ENCODE measurements at regions not wholly inside any gene's neighbourhood (a gene's known extent, or its start where the extent isn't known, plus 50 kb on each side); places are given as distances from the start of the nearest gene placed in this dataset.

- TF ChIP-seq EGR1 (IDR thresholded peaks at IDR 0.05) (no peak), FOXM1 (IDR thresholded peaks at IDR 0.05; ENCODE audit: borderline replicate concordance, low read depth) (no peak), EP300 (IDR thresholded peaks at IDR 0.05; ENCODE audit: borderline replicate concordance) (no peak), TAF1 (IDR thresholded peaks at IDR 0.05; ENCODE audit: low read depth) (no peak), TCF12 (IDR thresholded peaks at IDR 0.05; ENCODE audit: low read depth) (no peak), YY1 (IDR thresholded peaks at IDR 0.05; ENCODE audit: low read depth) (no peak), MAX (IDR thresholded peaks at IDR 0.05) (no peak), RAD21 (IDR thresholded peaks at IDR 0.05; ENCODE audit: low read depth) (no peak), CEBPB (IDR thresholded peaks at IDR 0.05) (no peak), CREB1 (IDR thresholded peaks at IDR 0.05; ENCODE audit: low read depth) (no peak), ZBTB7A (IDR thresholded peaks at IDR 0.05; ENCODE audit: low read depth) (no peak), NFIC (IDR thresholded peaks at IDR 0.05) (no peak), TEAD4 (IDR thresholded peaks at IDR 0.05) (no peak)
- TF ChIP-seq, protein P1, sequence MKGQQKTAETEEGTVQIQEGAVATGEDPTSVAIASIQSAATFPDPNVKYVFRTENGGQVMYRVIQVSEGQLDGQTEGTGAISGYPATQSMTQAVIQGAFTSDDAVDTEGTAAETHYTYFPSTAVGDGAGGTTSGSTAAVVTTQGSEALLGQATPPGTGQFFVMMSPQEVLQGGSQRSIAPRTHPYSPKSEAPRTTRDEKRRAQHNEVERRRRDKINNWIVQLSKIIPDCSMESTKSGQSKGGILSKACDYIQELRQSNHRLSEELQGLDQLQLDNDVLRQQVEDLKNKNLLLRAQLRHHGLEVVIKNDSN (IDR thresholded peaks at IDR 0.05): no peak
- TF ChIP-seq, protein P2, sequence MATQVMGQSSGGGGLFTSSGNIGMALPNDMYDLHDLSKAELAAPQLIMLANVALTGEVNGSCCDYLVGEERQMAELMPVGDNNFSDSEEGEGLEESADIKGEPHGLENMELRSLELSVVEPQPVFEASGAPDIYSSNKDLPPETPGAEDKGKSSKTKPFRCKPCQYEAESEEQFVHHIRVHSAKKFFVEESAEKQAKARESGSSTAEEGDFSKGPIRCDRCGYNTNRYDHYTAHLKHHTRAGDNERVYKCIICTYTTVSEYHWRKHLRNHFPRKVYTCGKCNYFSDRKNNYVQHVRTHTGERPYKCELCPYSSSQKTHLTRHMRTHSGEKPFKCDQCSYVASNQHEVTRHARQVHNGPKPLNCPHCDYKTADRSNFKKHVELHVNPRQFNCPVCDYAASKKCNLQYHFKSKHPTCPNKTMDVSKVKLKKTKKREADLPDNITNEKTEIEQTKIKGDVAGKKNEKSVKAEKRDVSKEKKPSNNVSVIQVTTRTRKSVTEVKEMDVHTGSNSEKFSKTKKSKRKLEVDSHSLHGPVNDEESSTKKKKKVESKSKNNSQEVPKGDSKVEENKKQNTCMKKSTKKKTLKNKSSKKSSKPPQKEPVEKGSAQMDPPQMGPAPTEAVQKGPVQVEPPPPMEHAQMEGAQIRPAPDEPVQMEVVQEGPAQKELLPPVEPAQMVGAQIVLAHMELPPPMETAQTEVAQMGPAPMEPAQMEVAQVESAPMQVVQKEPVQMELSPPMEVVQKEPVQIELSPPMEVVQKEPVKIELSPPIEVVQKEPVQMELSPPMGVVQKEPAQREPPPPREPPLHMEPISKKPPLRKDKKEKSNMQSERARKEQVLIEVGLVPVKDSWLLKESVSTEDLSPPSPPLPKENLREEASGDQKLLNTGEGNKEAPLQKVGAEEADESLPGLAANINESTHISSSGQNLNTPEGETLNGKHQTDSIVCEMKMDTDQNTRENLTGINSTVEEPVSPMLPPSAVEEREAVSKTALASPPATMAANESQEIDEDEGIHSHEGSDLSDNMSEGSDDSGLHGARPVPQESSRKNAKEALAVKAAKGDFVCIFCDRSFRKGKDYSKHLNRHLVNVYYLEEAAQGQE (IDR thresholded peaks at IDR 0.05; ENCODE audit: low read depth): no peak
Measured at GRCh38 chr12:127803545-127803944, 463.4 kb upstream of the TMEM132C start.

DNA sequence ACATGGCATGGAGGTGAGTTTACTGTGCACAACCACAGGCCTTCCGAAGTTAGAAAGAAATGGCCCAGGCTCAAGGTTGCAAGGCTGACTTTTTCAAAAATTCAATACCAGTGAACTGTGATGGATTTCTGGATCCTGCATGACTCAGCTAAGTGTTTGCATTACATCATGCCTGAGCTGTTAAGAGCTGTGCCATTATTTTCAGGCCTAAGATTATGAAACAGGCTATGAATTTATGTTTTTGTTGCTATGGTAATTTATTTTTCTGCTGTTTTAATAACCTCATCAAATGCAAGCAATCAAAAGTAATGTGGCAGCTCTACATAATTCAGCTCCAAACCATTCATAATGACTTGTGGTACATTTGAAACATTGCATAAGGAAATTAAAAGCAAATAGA lies 457.7 kb upstream of the TMEM132C start:
- TF ChIP-seq ZBTB7A (IDR thresholded peaks at IDR 0.05; ENCODE audit: low read depth) (no peak), EGR1 (IDR thresholded peaks at IDR 0.05) (no peak), EP300 (IDR thresholded peaks at IDR 0.05; ENCODE audit: borderline replicate concordance) (no peak), RAD21 (IDR thresholded peaks at IDR 0.05; ENCODE audit: low read depth) (no peak), CEBPB (IDR thresholded peaks at IDR 0.05) (no peak), TEAD4 (IDR thresholded peaks at IDR 0.05) (no peak), MAX (IDR thresholded peaks at IDR 0.05) (no peak), CREB1 (IDR thresholded peaks at IDR 0.05; ENCODE audit: low read depth) (no peak), NFIC (IDR thresholded peaks at IDR 0.05) (no peak), FOXM1 (IDR thresholded peaks at IDR 0.05; ENCODE audit: borderline replicate concordance, low read depth) (no peak), TAF1 (IDR thresholded peaks at IDR 0.05; ENCODE audit: low read depth) (no peak), TCF12 (IDR thresholded peaks at IDR 0.05; ENCODE audit: low read depth) (no peak), YY1 (IDR thresholded peaks at IDR 0.05; ENCODE audit: low read depth) (no peak)
- TF ChIP-seq, protein P2 (IDR thresholded peaks at IDR 0.05; ENCODE audit: low read depth): no peak
- TF ChIP-seq, protein P1 (IDR thresholded peaks at IDR 0.05): no peak

DNA sequence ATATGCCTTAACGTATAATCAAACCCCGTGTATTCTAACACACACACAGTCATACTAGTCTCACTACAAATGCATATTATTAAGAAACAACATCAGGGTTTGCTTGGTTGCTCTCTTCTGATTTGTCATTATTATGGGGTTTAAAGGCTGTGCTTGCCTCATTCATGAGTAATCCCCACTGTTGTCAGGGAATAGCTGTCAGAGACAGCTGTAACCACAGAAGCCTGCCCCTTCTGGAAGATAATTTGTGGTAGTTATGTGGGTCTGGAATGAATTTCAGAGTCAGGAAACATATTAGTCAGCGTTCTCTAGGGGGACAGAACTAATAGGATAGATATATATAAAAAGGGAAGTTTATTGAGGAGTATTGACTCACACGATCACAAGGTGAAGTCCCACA lies 456.9 kb upstream of the TMEM132C start:
- TF ChIP-seq CREB1 (IDR thresholded peaks at IDR 0.05; ENCODE audit: low read depth): no peak
- TF ChIP-seq, protein P2 (IDR thresholded peaks at IDR 0.05; ENCODE audit: low read depth): no peak
- TF ChIP-seq TAF1 (IDR thresholded peaks at IDR 0.05; ENCODE audit: low read depth): no peak
- TF ChIP-seq, protein P1 (IDR thresholded peaks at IDR 0.05): no peak
- no peak for TF ChIP-seq RAD21 (IDR thresholded peaks at IDR 0.05; ENCODE audit: low read depth)
- TF ChIP-seq EGR1 (IDR thresholded peaks at IDR 0.05): no peak
- TF ChIP-seq CEBPB (IDR thresholded peaks at IDR 0.05): no peak
- no peak for TF ChIP-seq YY1 (IDR thresholded peaks at IDR 0.05; ENCODE audit: low read depth)
- no peak for TF ChIP-seq MAX (IDR thresholded peaks at IDR 0.05)
- TF ChIP-seq EP300 (IDR thresholded peaks at IDR 0.05; ENCODE audit: borderline replicate concordance): no peak
- TF ChIP-seq NFIC (IDR thresholded peaks at IDR 0.05): no peak

DNA sequence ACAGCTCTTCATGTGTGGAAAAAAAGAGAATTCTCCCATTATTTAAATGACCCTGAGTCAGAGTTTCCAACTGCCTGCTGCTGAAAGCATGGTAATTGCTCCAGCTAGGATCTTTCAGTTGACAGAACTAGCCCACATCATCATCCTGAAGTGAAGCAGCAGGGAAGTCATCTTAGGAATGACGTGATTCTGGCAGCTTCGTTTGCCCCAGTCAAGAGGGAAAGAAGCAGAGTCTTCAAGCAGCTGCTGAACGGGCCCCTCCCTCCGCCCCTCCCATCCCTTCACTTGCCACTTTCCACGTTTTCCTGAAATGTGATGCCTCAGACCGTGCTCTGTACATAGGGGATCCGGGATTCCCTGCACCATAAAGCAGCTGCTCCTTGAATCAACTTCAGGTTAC lies 455.0 kb upstream of the TMEM132C start:
- TF ChIP-seq, protein P1 (IDR thresholded peaks at IDR 0.05): no peak
- no peak for TF ChIP-seq MAX (IDR thresholded peaks at IDR 0.05)
- TF ChIP-seq, protein P2 (IDR thresholded peaks at IDR 0.05; ENCODE audit: low read depth): no peak
- no peak for TF ChIP-seq CREB1 (IDR thresholded peaks at IDR 0.05; ENCODE audit: low read depth)
- TF ChIP-seq CEBPB (IDR thresholded peaks at IDR 0.05): no peak
- TF ChIP-seq TEAD4 (IDR thresholded peaks at IDR 0.05): no peak
- TF ChIP-seq TAF1 (IDR thresholded peaks at IDR 0.05; ENCODE audit: low read depth): no peak
- TF ChIP-seq YY1 (IDR thresholded peaks at IDR 0.05; ENCODE audit: low read depth): no peak
- TF ChIP-seq EGR1 (IDR thresholded peaks at IDR 0.05): no peak
